ENCODE measurements at regions not wholly inside any gene's neighbourhood (a gene's known extent, or its start where the extent isn't known, plus 50 kb on each side); places are given as distances from the start of the nearest gene placed in this dataset.
"Not testable (repeated sequence)": the region's sequence is repeated elsewhere in the genome, so short reads cannot be mapped to it uniquely, and the experiment has no call there.

DNA sequence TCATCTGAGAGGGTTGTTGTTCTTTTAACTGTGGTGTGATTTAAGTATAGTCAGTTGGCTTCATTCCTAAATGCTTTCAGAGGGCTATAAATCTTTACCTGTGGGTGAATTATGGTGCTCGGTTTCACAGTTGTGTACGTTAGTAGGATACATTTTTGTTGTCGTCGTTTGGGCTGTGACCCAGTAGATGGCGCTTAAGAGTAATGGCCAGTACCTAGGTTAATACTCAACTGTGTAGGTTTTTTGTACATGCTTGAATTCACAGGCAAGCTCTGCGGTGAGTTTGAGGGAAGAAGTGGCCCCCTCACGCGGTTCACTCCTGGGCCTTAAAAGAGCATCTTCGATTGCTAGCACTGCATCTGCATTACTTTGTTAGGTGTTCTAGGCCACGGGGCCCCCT lies 571.7 kb upstream of the TGIF2LX start:
- not testable (repeated sequence) for TF ChIP-seq YY1 (IDR thresholded peaks at IDR 0.05; ENCODE audit: low read depth, low read length); JUNB (IDR thresholded peaks at IDR 0.05); ZNF384 (IDR thresholded peaks at IDR 0.05; ENCODE audit: borderline replicate concordance, low read depth, low read length)

Data from GM12878 (cell line).